Activated CD4-positive, alpha-beta T cell treated with anti-CD3 and anti-CD28 coated beads, Interleukin-2, amount 50 U/mL, for 48 hours (primary cell): ENCODE measurements at regions not wholly inside any gene's neighbourhood (a gene's known extent, or its start where the extent isn't known, plus 50 kb on each side); places are given as distances from the start of the nearest gene placed in this dataset.

Source experiments
- DNase-seq, 2 experiments: peaks; one replicate each; pipeline ENCODE4 v3.0.0-alpha.2; 2020

- no peak for DNase-seq
These were observed 236.8 kb downstream of the OPA1 start for GRCh38 chr3:193829781-193830180.

GRCh38 chr3:193830791-193831191 is 237.8 kb downstream of the OPA1 start:
- no peak for DNase-seq

GRCh38 chr3:193831495-193832455 is 238.8 kb downstream of the OPA1 start:
- no peak for DNase-seq

DNA sequence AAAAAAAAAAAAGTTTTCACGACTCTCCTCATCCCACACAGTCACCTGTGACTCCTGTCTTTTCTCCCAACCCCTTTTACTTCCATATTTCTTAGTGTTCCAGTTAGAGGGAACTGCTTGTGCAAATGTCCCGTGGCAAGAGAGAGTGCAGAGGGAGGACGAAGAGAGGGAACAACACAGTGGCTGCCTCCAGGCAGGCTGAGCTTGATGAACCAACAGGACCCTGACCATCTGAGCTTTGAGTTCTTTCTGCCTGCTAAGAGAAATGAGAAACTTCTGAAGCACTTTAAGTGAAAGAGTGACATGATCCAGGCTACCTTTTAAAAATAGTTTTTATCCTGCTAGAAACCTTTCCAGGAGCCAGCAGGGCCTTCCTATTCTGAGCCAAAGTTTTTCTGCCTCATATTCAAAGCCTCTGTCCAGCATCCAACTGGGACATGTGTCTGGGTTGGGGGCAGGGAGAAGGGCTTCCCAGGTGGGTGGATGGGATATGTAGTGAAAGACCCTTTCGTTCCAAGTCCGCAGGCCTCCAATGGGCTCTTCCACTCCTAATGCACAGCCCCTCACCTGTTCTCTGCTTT is 239.9 kb downstream of the OPA1 start:
- no peak for DNase-seq

DNA sequence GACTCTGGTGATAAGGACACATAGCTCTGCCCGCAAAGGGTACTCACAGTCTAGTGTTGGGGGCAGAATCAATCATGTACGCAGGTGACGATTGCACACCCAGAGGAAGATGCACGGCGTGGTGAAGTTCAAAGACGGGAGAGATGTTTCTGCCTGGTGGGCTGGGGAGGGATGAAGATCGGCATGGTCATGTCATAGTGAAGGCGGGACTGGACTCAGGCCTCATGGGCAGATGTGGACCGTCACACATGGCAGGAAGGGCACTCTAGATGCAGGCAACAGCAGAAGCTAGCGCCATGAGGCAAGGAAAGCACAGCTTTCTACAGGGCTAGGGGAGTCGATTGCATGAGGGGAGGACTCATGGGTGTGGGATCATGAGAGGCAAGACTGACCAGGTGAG is 240.6 kb downstream of the OPA1 start:
- no peak for DNase-seq

- DNase-seq, result no peak
These were observed 242.4 kb downstream of the OPA1 start for GRCh38 chr3:193835414-193835813.

DNA sequence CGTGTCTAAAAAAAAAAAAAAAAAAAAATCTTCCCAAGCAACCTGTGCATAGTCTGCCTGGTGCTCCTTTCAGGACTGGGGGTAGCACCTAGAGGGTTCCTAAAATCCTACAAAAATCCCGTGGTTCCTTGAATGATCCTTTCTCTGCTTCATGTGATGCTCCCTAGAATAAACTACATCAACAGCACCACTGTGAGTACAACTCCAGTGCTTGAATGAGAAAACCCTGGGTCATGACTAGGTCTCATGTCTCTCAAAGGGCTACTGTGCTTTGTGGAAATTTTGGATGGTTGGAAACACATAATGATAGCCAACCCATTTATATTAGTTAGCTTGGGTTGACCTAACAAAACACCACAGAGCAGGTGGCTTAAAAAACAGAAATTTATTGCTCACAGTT is 243.5 kb downstream of the OPA1 start:
- no peak for DNase-seq

GRCh38 chr3:193836918-193837317 is 243.9 kb downstream of the OPA1 start:
- DNase-seq, result no peak

- DNase-seq, result no peak
These were observed 244.4 kb downstream of the OPA1 start for GRCh38 chr3:193837347-193837827.

DNA sequence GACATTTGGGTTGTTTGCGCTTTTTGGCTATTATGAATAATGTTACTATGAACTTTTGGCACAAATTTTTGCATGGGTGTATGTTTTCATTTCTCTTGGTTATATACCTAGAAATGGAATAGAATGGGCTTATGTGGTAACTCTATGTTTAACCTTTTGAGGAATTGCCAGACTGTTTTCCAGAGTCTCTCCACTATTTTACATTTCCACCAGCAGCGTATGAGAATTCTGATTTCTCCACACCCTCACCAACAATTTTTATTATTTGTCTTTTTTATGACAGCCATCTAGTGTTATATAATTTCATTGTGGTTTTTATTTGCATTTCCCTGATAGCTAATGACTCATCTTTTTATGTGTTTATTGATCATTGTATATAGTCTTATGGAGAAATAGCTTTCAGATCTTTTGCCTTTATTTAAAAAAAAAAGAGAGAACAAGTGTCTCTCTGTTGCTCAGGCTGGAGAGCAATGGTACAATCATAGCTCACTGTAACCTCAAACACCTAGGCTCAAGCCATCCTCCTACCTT is 247.2 kb downstream of the OPA1 start:
- DNase-seq, result no peak

GRCh38 chr3:193841581-193841980 is 248.6 kb downstream of the OPA1 start:
- no peak for DNase-seq

GRCh38 chr3:193842029-193842798 is 249.2 kb downstream of the OPA1 start:
- no peak for DNase-seq

GRCh38 chr3:193842832-193843473 is 249.9 kb downstream of the OPA1 start:
- DNase-seq, result no peak

DNA sequence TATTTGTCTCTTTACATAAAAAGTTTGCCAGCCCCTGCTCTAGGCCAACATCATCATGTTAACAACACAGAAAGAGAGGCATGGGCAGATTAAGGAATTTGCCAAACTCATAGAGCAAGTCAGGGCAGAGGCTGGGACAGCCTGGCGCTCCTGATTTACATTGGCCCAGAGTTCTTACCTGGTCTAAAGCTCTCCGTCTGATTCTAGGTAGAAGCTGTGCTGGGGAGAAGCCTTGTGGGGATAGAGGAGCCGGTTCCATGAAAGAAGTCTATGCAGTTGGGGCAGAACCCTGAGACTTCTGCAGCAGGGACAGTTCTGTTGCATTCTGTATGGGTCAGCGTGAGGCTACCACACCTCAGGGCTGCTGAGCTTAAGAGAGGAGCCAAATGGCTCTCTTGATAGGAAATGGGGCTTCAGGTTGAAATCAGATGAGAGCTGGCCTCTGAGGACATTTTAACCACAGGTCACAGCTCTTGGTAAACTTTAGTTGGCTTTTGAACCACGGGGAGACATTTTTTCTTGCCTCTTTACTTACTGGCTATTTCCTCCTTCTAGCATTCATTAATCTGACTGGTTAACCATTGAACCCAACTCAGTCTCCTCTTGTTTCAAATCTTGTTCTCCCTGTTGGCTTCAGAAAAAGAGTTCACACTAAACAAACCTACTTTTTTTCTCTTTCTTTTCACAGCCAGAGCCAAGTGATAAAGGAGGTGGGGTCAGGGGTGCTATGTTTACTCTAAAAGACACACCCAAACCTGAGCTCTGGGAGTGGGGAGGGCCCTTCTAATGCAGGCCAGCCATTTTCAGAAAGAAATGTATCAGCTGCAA is 250.7 kb downstream of the OPA1 start:
- DNase-seq, result no peak

GRCh38 chr3:193844472-193844871 is 251.5 kb downstream of the OPA1 start:
- no peak for DNase-seq

DNA sequence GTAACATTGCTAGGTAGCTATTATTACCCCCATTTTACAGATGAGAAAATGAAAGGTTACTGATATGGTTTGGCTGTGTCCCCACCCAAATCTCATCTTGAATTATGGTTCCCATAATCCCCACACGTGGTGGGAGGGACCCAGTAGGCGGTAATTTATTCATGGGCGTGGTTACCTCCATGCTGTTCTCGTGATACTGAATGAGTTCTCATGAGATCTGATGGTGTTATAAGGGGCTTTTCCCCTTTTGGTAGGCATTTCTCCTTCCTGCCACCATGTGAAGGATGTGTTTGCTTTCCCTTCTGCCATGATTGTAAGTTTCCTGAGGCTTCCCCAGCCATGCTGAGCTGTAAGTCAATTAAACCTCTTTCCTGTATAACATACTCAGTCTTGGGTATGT is 252.1 kb downstream of the OPA1 start:
- no peak for DNase-seq

GRCh38 chr3:193846569-193846968 is 253.6 kb downstream of the OPA1 start:
- no peak for DNase-seq

- no peak for DNase-seq
These were observed 254.4 kb downstream of the OPA1 start for GRCh38 chr3:193847402-193847801.

GRCh38 chr3:193848547-193848946 is 255.5 kb downstream of the OPA1 start:
- DNase-seq, result no peak

DNA sequence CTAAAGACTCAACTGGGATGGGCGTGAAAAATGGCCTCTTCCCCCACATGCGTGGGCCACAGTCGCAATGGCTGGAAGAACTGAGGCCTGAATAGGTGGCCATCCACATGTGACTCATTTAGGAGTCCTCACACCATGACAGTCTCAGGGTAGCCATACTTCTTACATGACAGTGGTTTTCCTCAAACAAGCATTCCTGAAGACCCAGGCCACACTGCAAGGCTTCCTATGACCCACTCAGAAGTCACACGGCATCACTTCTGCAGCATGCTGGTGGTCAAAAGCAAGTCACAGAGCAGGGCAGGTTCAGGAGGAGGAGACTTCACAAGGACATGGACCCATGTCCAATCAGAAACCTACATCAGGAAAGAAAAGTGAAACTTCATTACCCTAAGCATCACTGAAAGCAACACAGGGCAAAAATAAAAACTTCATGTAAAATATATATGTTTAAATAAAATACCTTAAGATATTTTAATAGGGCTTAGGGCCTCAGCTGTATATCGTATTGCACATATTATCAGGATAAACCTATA is 257.1 kb downstream of the OPA1 start:
- DNase-seq, result no peak

- DNase-seq, result no peak
These were observed 258.4 kb downstream of the OPA1 start for GRCh38 chr3:193851428-193851847.
